HUES48 (cell line): ENCODE measurements at regions not wholly inside any gene's neighbourhood (a gene's known extent, or its start where the extent isn't known, plus 50 kb on each side); places are given as distances from the start of the nearest gene placed in this dataset.
A peak's percentile ranks its signal among the peaks of the same experiment; 100 is the strongest.

ENCODE experiments used
- H3K27ac ChIP-seq: one replicate; pipeline ENCODE4 v1.7.0; 2013; ENCODE audit warnings: low read depth, low read length, inconsistent platforms
- H3K27me3 ChIP-seq: 2 replicates; pipeline ENCODE4 v1.6.1; 2013; ENCODE audit warnings: mild to moderate bottlenecking, low read length; ENCODE audit not compliant: control insufficient read depth, insufficient read depth
- H3K36me3 ChIP-seq: 2 replicates; pipeline ENCODE4 v1.6.1; 2013; ENCODE audit warnings: low read length; ENCODE audit not compliant: control insufficient read depth, insufficient read depth
- H3K4me1 ChIP-seq: 2 replicates; pipeline ENCODE4 v1.6.1; 2013; ENCODE audit warnings: mild to moderate bottlenecking, low read length; ENCODE audit not compliant: control insufficient read depth, insufficient read depth
- H3K4me3 ChIP-seq: 2 replicates; pipeline ENCODE4 v1.5.1; 2013; ENCODE audit warnings: mild to moderate bottlenecking, low read depth, low read length
- H3K9ac ChIP-seq: 2 replicates; pipeline ENCODE4 v1.6.1; 2013; ENCODE audit warnings: mild to moderate bottlenecking, low read depth, low read length, moderate library complexity
- H3K9me3 ChIP-seq: 2 replicates; pipeline ENCODE4 v1.6.1; 2013; ENCODE audit warnings: low read length; ENCODE audit not compliant: control insufficient read depth, insufficient read depth

- no peaks in the 10 kb centered on the region for H3K4me1 ChIP-seq
- H3K27me3 ChIP-seq, result no peaks in the 10 kb centered on the region
- no peak overlapping the region for H3K9ac ChIP-seq
- H3K36me3 ChIP-seq, result no peaks in the 10 kb centered on the region
- no peak overlapping the region for H3K4me3 ChIP-seq
- no peaks in the 10 kb centered on the region for H3K9me3 ChIP-seq
- H3K27ac ChIP-seq, result no peak overlapping the region
Measured at GRCh38 chr1:100614570-100614969, 76.6 kb downstream of the GPR88 start.

GRCh38 chr1:100615686-100616085, 77.7 kb downstream of the GPR88 start:
- H3K27me3 ChIP-seq, result no peaks in the 10 kb centered on the region
- H3K4me3 ChIP-seq, result no peak overlapping the region
- no peak overlapping the region for H3K9ac ChIP-seq
- no peaks in the 10 kb centered on the region for H3K36me3 ChIP-seq
- no peak overlapping the region for H3K27ac ChIP-seq
- H3K9me3 ChIP-seq, result no peaks in the 10 kb centered on the region
- no peaks in the 10 kb centered on the region for H3K4me1 ChIP-seq

- no peak overlapping the region for H3K4me3 ChIP-seq
- H3K36me3 ChIP-seq, result no peaks in the 10 kb centered on the region
Measured at GRCh38 chr1:100616121-100616621, 78.2 kb downstream of the GPR88 start.

GRCh38 chr1:100622037-100622436, 84.1 kb downstream of the GPR88 start:
- H3K27ac ChIP-seq, result peak overlapping the region; percentile 57
- no peak overlapping the region for H3K9ac ChIP-seq
- no peaks in the 10 kb centered on the region for H3K9me3 ChIP-seq

More at GRCh38 chr1:100616121-100616621, 78.2 kb downstream of the GPR88 start:
- H3K9ac ChIP-seq, result no peak overlapping the region
- no peaks in the 10 kb centered on the region for H3K9me3 ChIP-seq
- no peaks in the 10 kb centered on the region for H3K4me1 ChIP-seq
- H3K27ac ChIP-seq, result no peak overlapping the region
- H3K27me3 ChIP-seq, result no peaks in the 10 kb centered on the region

GRCh38 chr1:100622506-100622905, 84.6 kb downstream of the GPR88 start:
- Histone ChIP-seq H3K9me3 (no peaks in the 10 kb centered on the region), H3K27ac (peak overlapping the region; percentile 57), H3K4me1 (peaks cover 8% of the 10 kb centered on the region), H3K27me3 (no peaks in the 10 kb centered on the region), H3K4me3 (no peak overlapping the region), H3K9ac (no peak overlapping the region), H3K36me3 (no peaks in the 10 kb centered on the region)

More at GRCh38 chr1:100622037-100622436, 84.1 kb downstream of the GPR88 start:
- no peaks in the 10 kb centered on the region for H3K27me3 ChIP-seq
- H3K4me1 ChIP-seq, result peaks cover 8% of the 10 kb centered on the region
- H3K4me3 ChIP-seq, result no peak overlapping the region
- H3K36me3 ChIP-seq, result no peaks in the 10 kb centered on the region

- Histone ChIP-seq H3K27me3 (no peaks in the 10 kb centered on the region), H3K4me1 (peaks cover 8% of the 10 kb centered on the region), H3K36me3 (no peaks in the 10 kb centered on the region), H3K9me3 (no peaks in the 10 kb centered on the region), H3K27ac (no peak overlapping the region), H3K4me3 (no peak overlapping the region), H3K9ac (no peak overlapping the region)
Measured at GRCh38 chr1:100622966-100623762, 85.2 kb downstream of the GPR88 start.

GRCh38 chr1:100624886-100625610, 87.1 kb downstream of the GPR88 start:
- no peaks in the 10 kb centered on the region for H3K27me3 ChIP-seq
- no peak overlapping the region for H3K4me3 ChIP-seq
- H3K9ac ChIP-seq, result no peak overlapping the region
- H3K36me3 ChIP-seq, result no peaks in the 10 kb centered on the region
- H3K4me1 ChIP-seq, result peaks cover 8% of the 10 kb centered on the region
- H3K9me3 ChIP-seq, result no peaks in the 10 kb centered on the region
- H3K27ac ChIP-seq, result no peak overlapping the region

GRCh38 chr1:100626397-100626796, 88.5 kb downstream of the GPR88 start:
- H3K9me3 ChIP-seq, result no peaks in the 10 kb centered on the region
- H3K27me3 ChIP-seq, result no peaks in the 10 kb centered on the region
- no peaks in the 10 kb centered on the region for H3K36me3 ChIP-seq
- peaks cover 8% of the 10 kb centered on the region for H3K4me1 ChIP-seq
- H3K27ac ChIP-seq, result no peak overlapping the region
- H3K4me3 ChIP-seq, result no peak overlapping the region
- no peak overlapping the region for H3K9ac ChIP-seq

- H3K4me3 ChIP-seq, result no peak overlapping the region
- H3K27me3 ChIP-seq, result no peaks in the 10 kb centered on the region
- peaks cover 2% of the 10 kb centered on the region for H3K4me1 ChIP-seq
- H3K36me3 ChIP-seq, result no peaks in the 10 kb centered on the region
- H3K9me3 ChIP-seq, result no peaks in the 10 kb centered on the region
- no peak overlapping the region for H3K9ac ChIP-seq
- H3K27ac ChIP-seq, result no peak overlapping the region
Measured at GRCh38 chr1:100627054-100627716, 89.2 kb downstream of the GPR88 start.

GRCh38 chr1:100627936-100628335, 90.0 kb downstream of the GPR88 start:
- no peak overlapping the region for H3K4me3 ChIP-seq
- H3K27me3 ChIP-seq, result no peaks in the 10 kb centered on the region
- no peaks in the 10 kb centered on the region for H3K9me3 ChIP-seq
- H3K27ac ChIP-seq, result no peak overlapping the region
- no peaks in the 10 kb centered on the region for H3K36me3 ChIP-seq
- H3K4me1 ChIP-seq, result no peaks in the 10 kb centered on the region
- H3K9ac ChIP-seq, result no peak overlapping the region
